ENCODE measurements at regions not wholly inside any gene's neighbourhood (a gene's known extent, or its start where the extent isn't known, plus 50 kb on each side); places are given as distances from the start of the nearest gene placed in this dataset.

- Mint-ChIP-seq H3K27me3 (ENCODE audit: low read depth) (peaks cover 29% of the 10 kb centered on the region), H3K36me3 (ENCODE audit: insufficient read depth) (no peaks in the 10 kb centered on the region), H3K4me1 (ENCODE audit: low read depth) (no peaks in the 10 kb centered on the region), H3K4me3 (no peak overlapping the region), H3K9me3 (no peaks in the 10 kb centered on the region)
- ATAC-seq: no peak
- no peak for DNase-seq
Observed at GRCh38 chr2:217010173-217010572, 150.3 kb upstream of the TNP1 start.

GRCh38 chr2:217008794-217009193, 148.9 kb upstream of the TNP1 start:
- H3K27me3 Mint-ChIP-seq (ENCODE audit: low read depth): peaks cover 20% of the 10 kb centered on the region
- no peaks in the 10 kb centered on the region for H3K4me1 Mint-ChIP-seq (ENCODE audit: low read depth)
- DNase-seq (no peak), ATAC-seq (no peak)
- H3K9me3 Mint-ChIP-seq: peaks cover 4% of the 10 kb centered on the region
- no peaks in the 10 kb centered on the region for H3K36me3 Mint-ChIP-seq (ENCODE audit: insufficient read depth)
- H3K4me3 Mint-ChIP-seq: no peak overlapping the region

- Mint-ChIP-seq H3K9me3 (peaks cover 4% of the 10 kb centered on the region), H3K36me3 (ENCODE audit: insufficient read depth) (no peaks in the 10 kb centered on the region), H3K27me3 (ENCODE audit: low read depth) (peaks cover 11% of the 10 kb centered on the region), H3K4me3 (no peak overlapping the region), H3K4me1 (ENCODE audit: low read depth) (no peaks in the 10 kb centered on the region)
- DNase-seq (no peak), ATAC-seq (no peak)
Observed at GRCh38 chr2:217006217-217006616, 146.4 kb upstream of the TNP1 start.

GRCh38 chr2:217004656-217005055, 144.8 kb upstream of the TNP1 start:
- Mint-ChIP-seq H3K27me3 (ENCODE audit: low read depth) (peaks cover 11% of the 10 kb centered on the region), H3K4me1 (ENCODE audit: low read depth) (no peaks in the 10 kb centered on the region), H3K4me3 (no peak overlapping the region), H3K9me3 (peaks cover 4% of the 10 kb centered on the region), H3K36me3 (ENCODE audit: insufficient read depth) (no peaks in the 10 kb centered on the region)
- ATAC-seq: no peak
- no peak for DNase-seq

GRCh38 chr2:217001740-217002139, 141.9 kb upstream of the TNP1 start:
- DNase-seq (no peak), ATAC-seq (no peak)
- Mint-ChIP-seq H3K4me1 (ENCODE audit: low read depth) (no peaks in the 10 kb centered on the region), H3K4me3 (no peak overlapping the region), H3K36me3 (ENCODE audit: insufficient read depth) (no peaks in the 10 kb centered on the region), H3K9me3 (peaks cover 8% of the 10 kb centered on the region), H3K27me3 (ENCODE audit: low read depth) (peaks cover 6% of the 10 kb centered on the region)

GRCh38 chr2:217000406-217000805, 140.5 kb upstream of the TNP1 start:
- ATAC-seq (no peak), DNase-seq (no peak)
- Mint-ChIP-seq H3K36me3 (ENCODE audit: insufficient read depth) (no peaks in the 10 kb centered on the region), H3K9me3 (peaks cover 8% of the 10 kb centered on the region), H3K4me1 (ENCODE audit: low read depth) (no peaks in the 10 kb centered on the region), H3K4me3 (no peak overlapping the region), H3K27me3 (ENCODE audit: low read depth) (peaks cover 4% of the 10 kb centered on the region)

- Mint-ChIP-seq H3K27me3 (ENCODE audit: low read depth) (peaks cover 4% of the 10 kb centered on the region), H3K9me3 (peaks cover 4% of the 10 kb centered on the region), H3K4me3 (no peak overlapping the region), H3K36me3 (ENCODE audit: insufficient read depth) (no peaks in the 10 kb centered on the region), H3K4me1 (ENCODE audit: low read depth) (no peaks in the 10 kb centered on the region)
- DNase-seq (no peak), ATAC-seq (no peak)
Observed at GRCh38 chr2:216996279-216996845, 136.5 kb upstream of the TNP1 start.

GRCh38 chr2:216994353-216994854, 134.5 kb upstream of the TNP1 start:
- Mint-ChIP-seq H3K9me3 (peaks cover 2% of the 10 kb centered on the region), H3K36me3 (ENCODE audit: insufficient read depth) (no peaks in the 10 kb centered on the region), H3K4me3 (no peak overlapping the region), H3K27me3 (ENCODE audit: low read depth) (peaks cover 8% of the 10 kb centered on the region), H3K4me1 (ENCODE audit: low read depth) (no peaks in the 10 kb centered on the region)
- ATAC-seq: no peak
- DNase-seq: no peak

- no peaks in the 10 kb centered on the region for H3K36me3 Mint-ChIP-seq (ENCODE audit: insufficient read depth)
- no peak overlapping the region for H3K4me3 Mint-ChIP-seq
- no peaks in the 10 kb centered on the region for H3K9me3 Mint-ChIP-seq
- H3K27me3 Mint-ChIP-seq (ENCODE audit: low read depth): peaks cover 5% of the 10 kb centered on the region
- DNase-seq (no peak), ATAC-seq (no peak)
- H3K4me1 Mint-ChIP-seq (ENCODE audit: low read depth): no peaks in the 10 kb centered on the region
Observed at GRCh38 chr2:216992056-216992675, 132.3 kb upstream of the TNP1 start.

GRCh38 chr2:216991563-216991962, 131.7 kb upstream of the TNP1 start:
- Mint-ChIP-seq H3K4me3 (no peak overlapping the region), H3K27me3 (ENCODE audit: low read depth) (peaks cover 5% of the 10 kb centered on the region), H3K9me3 (no peaks in the 10 kb centered on the region), H3K4me1 (ENCODE audit: low read depth) (no peaks in the 10 kb centered on the region), H3K36me3 (ENCODE audit: insufficient read depth) (no peaks in the 10 kb centered on the region)
- ATAC-seq (no peak), DNase-seq (no peak)

GRCh38 chr2:216989340-216990129, 129.7 kb upstream of the TNP1 start:
- no peak for DNase-seq
- Mint-ChIP-seq H3K9me3 (no peaks in the 10 kb centered on the region), H3K4me1 (ENCODE audit: low read depth) (no peaks in the 10 kb centered on the region), H3K27me3 (ENCODE audit: low read depth) (peaks cover 5% of the 10 kb centered on the region), H3K36me3 (ENCODE audit: insufficient read depth) (no peaks in the 10 kb centered on the region), H3K4me3 (no peak overlapping the region)
- no peak for ATAC-seq

GRCh38 chr2:216987252-216987821, 127.5 kb upstream of the TNP1 start:
- ATAC-seq: no peak
- H3K4me3 Mint-ChIP-seq: no peak overlapping the region
- no peaks in the 10 kb centered on the region for H3K9me3 Mint-ChIP-seq

GRCh38 chr2:216985658-216986141, 125.8 kb upstream of the TNP1 start:
- H3K9me3 Mint-ChIP-seq: no peaks in the 10 kb centered on the region
- no peak for ATAC-seq
- H3K4me1 Mint-ChIP-seq (ENCODE audit: low read depth): no peaks in the 10 kb centered on the region

More at GRCh38 chr2:216987252-216987821, 127.5 kb upstream of the TNP1 start:
- Mint-ChIP-seq H3K27me3 (ENCODE audit: low read depth) (peaks cover 11% of the 10 kb centered on the region), H3K4me1 (ENCODE audit: low read depth) (no peaks in the 10 kb centered on the region), H3K36me3 (ENCODE audit: insufficient read depth) (no peaks in the 10 kb centered on the region)
- DNase-seq: no peak

GRCh38 chr2:216984937-216985336, 125.1 kb upstream of the TNP1 start:
- Mint-ChIP-seq H3K9me3 (peaks cover under 1% of the 10 kb centered on the region), H3K36me3 (ENCODE audit: insufficient read depth) (no peaks in the 10 kb centered on the region), H3K4me3 (no peak overlapping the region), H3K4me1 (ENCODE audit: low read depth) (no peaks in the 10 kb centered on the region), H3K27me3 (ENCODE audit: low read depth) (peaks cover 8% of the 10 kb centered on the region)
- ATAC-seq (no peak), DNase-seq (no peak)

More at GRCh38 chr2:216985658-216986141, 125.8 kb upstream of the TNP1 start:
- H3K36me3 Mint-ChIP-seq (ENCODE audit: insufficient read depth): no peaks in the 10 kb centered on the region
- H3K4me3 Mint-ChIP-seq: no peak overlapping the region
- H3K27me3 Mint-ChIP-seq (ENCODE audit: low read depth): peaks cover 7% of the 10 kb centered on the region
- no peak for DNase-seq

Measured in activated T-cell treated with anti-CD3 and anti-CD28 coated beads, Interleukin-2, amount 50 U/mL, for 4 hours (primary cell).